Small intestine (tissue), 7 donors: ENCODE measurements at regions not wholly inside any gene's neighbourhood (a gene's known extent, or its start where the extent isn't known, plus 50 kb on each side); places are given as distances from the start of the nearest gene placed in this dataset.

Source experiments
- DNase-seq, 2 donors: peaks; one replicate each; pipeline versions ENCODE4 v3.0.0 to v3.0.0-alpha.2; 2013
- FAIRE-seq: peaks from 2 replicates; lab custom pipeline; 2012; peaks lifted over from hg19 to GRCh38; lab: Jason Lieb, UNC
- H3K27ac ChIP-seq, 3 donors: one replicate each; pipeline ENCODE4 v1.5.1; 2013; ENCODE audit warnings: low read length in 2 of 3, mild to moderate bottlenecking in 2 of 3, control low read depth in 1 of 3, inconsistent platforms in 1 of 3, low read depth in 1 of 3, moderate library complexity in 1 of 3
- H3K27me3 ChIP-seq, 3 donors: one replicate each; pipeline ENCODE4 v1.6.1; 2013; ENCODE audit warnings: low read length in 3 of 3, inconsistent platforms in 1 of 3; ENCODE audit not compliant: control insufficient read depth in 3 of 3, insufficient read depth in 3 of 3
- H3K36me3 ChIP-seq, 3 donors: one replicate each; pipeline ENCODE4 v1.6.1; 2013; ENCODE audit warnings: low read length in 3 of 3, inconsistent platforms in 1 of 3, low read depth in 1 of 3, mild to moderate bottlenecking in 1 of 3, moderate library complexity in 1 of 3; ENCODE audit not compliant: control insufficient read depth in 3 of 3, insufficient read depth in 2 of 3
- H3K4me1 ChIP-seq, 3 donors: one replicate each; pipeline ENCODE4 v1.6.1; 2013; ENCODE audit warnings: low read length in 2 of 3, inconsistent platforms in 1 of 3, low read depth in 1 of 3, mild to moderate bottlenecking in 1 of 3, moderate library complexity in 1 of 3; ENCODE audit not compliant: control insufficient read depth in 3 of 3, insufficient read depth in 2 of 3
- H3K4me3 ChIP-seq, 3 donors: one replicate each; pipeline ENCODE4 v1.5.1; 2013; ENCODE audit warnings: low read length in 3 of 3, control low read depth in 1 of 3, inconsistent platforms in 1 of 3, low read depth in 1 of 3, mild to moderate bottlenecking in 1 of 3, moderate library complexity in 1 of 3
- H3K9me3 ChIP-seq, 2 donors: one replicate each; pipeline ENCODE4 v1.6.1; 2013; ENCODE audit warnings: low read depth in 1 of 2, low read length in 1 of 2; ENCODE audit not compliant: control insufficient read depth in 2 of 2, insufficient read depth in 1 of 2
- WGBS, 3 donors: extraction: QIAGEN DNeasy Blood & Tissue Kit; methylation state at CpG; one replicate each; pipeline ENCODE4 v1.1.7; 2013; 5-methylcytosine and 5-hydroxymethylcytosine counted together
- donor health status: healthy with polysubstance abuse.
- donor health status: control.
- donor health status: control.
- donor health status: Bipolar disorder and iron deficiency.
- donor health status: healthy.

- no peak overlapping the region for H3K4me3 ChIP-seq
- WGBS, 3 donors = 68 to 85% (median 74%) methylated on average over 6 of the region's 6 CpGs
- no peaks in the 10 kb centered on the region for H3K4me1 ChIP-seq
- DNase-seq (no peak), FAIRE-seq (no peak)
- no peak overlapping the region for H3K27ac ChIP-seq
- H3K9me3 ChIP-seq = no peaks in the 10 kb centered on the region
- H3K36me3 ChIP-seq = no peaks in the 10 kb centered on the region
- H3K27me3 ChIP-seq = no peaks in the 10 kb centered on the region
Measured at GRCh38 chr20:48321271-48321670, 506.5 kb downstream of the PREX1 start.

- DNase-seq (no peak), FAIRE-seq (no peak)
- Histone ChIP-seq H3K36me3 (no peaks in the 10 kb centered on the region), H3K4me3 (no peak overlapping the region), H3K27ac (no peak overlapping the region), H3K9me3 (no peaks in the 10 kb centered on the region), H3K4me1 (no peaks in the 10 kb centered on the region), H3K27me3 (no peaks in the 10 kb centered on the region)
- 54 to 57% (median 57%) methylated on average over 12 of the region's 12 CpGs for WGBS, 3 donors
Measured at GRCh38 chr20:48319943-48320584, 507.7 kb downstream of the PREX1 start.

GRCh38 chr20:48317578-48317977 lies 510.2 kb downstream of the PREX1 start:
- no peak for DNase-seq
- Histone ChIP-seq H3K4me1 (no peaks in the 10 kb centered on the region), H3K4me3 (no peak overlapping the region), H3K9me3 (no peaks in the 10 kb centered on the region), H3K36me3 (no peaks in the 10 kb centered on the region), H3K27me3 (no peaks in the 10 kb centered on the region), H3K27ac (no peak overlapping the region)
- no peak for FAIRE-seq
- WGBS, 3 donors = 64 to 80% (median 69%) methylated on average over 6 of the region's 6 CpGs

GRCh38 chr20:48314925-48315592 lies 512.7 kb downstream of the PREX1 start:
- H3K36me3 ChIP-seq = no peaks in the 10 kb centered on the region
- H3K27ac ChIP-seq = no peak overlapping the region
- H3K27me3 ChIP-seq = no peaks in the 10 kb centered on the region
- no peaks in the 10 kb centered on the region for H3K4me1 ChIP-seq
- DNase-seq (no peak), FAIRE-seq (no peak)
- WGBS, 3 donors = 89 to 90% (median 90%) methylated on average over 6 of the region's 6 CpGs
- H3K9me3 ChIP-seq = no peaks in the 10 kb centered on the region
- no peak overlapping the region for H3K4me3 ChIP-seq

DNA sequence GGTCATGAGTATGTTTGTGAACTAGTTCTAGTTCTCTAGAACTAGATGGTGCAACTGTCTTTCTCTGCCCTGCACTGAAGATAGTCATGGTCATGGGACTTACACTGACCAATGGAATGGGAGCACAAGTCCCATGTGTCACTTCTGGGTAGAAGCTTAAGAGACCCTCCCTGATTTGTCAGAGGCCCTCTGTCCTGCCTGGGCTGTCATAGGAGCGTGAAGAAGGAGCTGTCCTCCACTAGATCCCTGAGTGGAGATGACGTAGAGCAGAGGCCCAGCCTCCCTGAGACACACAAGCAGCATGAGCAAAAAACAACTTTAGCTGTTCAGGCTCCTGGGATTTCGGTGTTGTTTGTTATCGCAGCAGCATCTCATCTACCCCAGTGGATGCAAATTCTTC lies 514.5 kb downstream of the PREX1 start:
- no peaks in the 10 kb centered on the region for H3K9me3 ChIP-seq
- H3K27me3 ChIP-seq = no peaks in the 10 kb centered on the region
- H3K4me1 ChIP-seq = no peaks in the 10 kb centered on the region
- WGBS, 3 donors = 78 to 98% (median 92%) methylated on average over 4 of the region's 4 CpGs
- DNase-seq (no peak), FAIRE-seq (no peak)
- no peaks in the 10 kb centered on the region for H3K36me3 ChIP-seq
- no peak overlapping the region for H3K27ac ChIP-seq
- no peak overlapping the region for H3K4me3 ChIP-seq

- no peak for DNase-seq
- 46 to 51% (median 50%) methylated on average over 2 of the region's 2 CpGs for WGBS, 3 donors
- no peak for FAIRE-seq
- Histone ChIP-seq H3K27ac (no peak overlapping the region), H3K4me3 (no peak overlapping the region), H3K36me3 (no peaks in the 10 kb centered on the region), H3K27me3 (no peaks in the 10 kb centered on the region), H3K9me3 (no peaks in the 10 kb centered on the region), H3K4me1 (no peaks in the 10 kb centered on the region)
Measured at GRCh38 chr20:48311956-48312355, 515.8 kb downstream of the PREX1 start.

GRCh38 chr20:48310305-48310704 lies 517.5 kb downstream of the PREX1 start:
- 65 to 73% (median 70%) methylated on average over 11 of the region's 11 CpGs for WGBS, 3 donors
- Histone ChIP-seq H3K27ac (no peak overlapping the region), H3K36me3 (no peaks in the 10 kb centered on the region), H3K27me3 (no peaks in the 10 kb centered on the region), H3K9me3 (no peaks in the 10 kb centered on the region), H3K4me1 (no peaks in the 10 kb centered on the region), H3K4me3 (no peak overlapping the region)
- DNase-seq (no peak), FAIRE-seq (no peak)

DNA sequence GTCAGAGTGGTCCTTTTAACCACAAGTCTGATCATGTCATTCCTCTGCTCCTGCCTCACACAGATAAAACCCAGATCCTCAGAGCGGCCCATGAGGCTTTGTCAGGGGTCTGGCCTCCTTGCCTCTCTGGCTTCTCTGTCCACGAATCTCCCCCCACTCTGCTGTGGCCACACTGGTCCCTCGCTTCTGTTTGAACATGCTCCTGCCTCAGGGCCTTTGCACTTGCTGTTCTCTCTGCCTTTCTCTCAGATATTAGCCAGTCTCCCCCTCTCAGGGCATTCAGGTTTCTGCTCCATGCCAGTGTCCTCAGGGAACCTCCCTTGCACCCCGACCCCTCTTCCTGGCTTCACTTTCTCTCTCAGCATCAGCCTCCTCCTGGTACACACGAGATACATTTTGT lies 518.5 kb downstream of the PREX1 start:
- Histone ChIP-seq H3K4me3 (no peak overlapping the region), H3K36me3 (no peaks in the 10 kb centered on the region), H3K4me1 (no peaks in the 10 kb centered on the region), H3K9me3 (no peaks in the 10 kb centered on the region), H3K27me3 (peaks cover 0 to 3% (median 0%) of the 10 kb centered on the region in 3 donors), H3K27ac (no peak overlapping the region)
- 75 to 82% (median 78%) methylated on average over 5 of the region's 5 CpGs for WGBS, 3 donors
- DNase-seq (no peak), FAIRE-seq (no peak)
